Activated naive CD8-positive, alpha-beta T cell (primary cell): ENCODE measurements at regions not wholly inside any gene's neighbourhood (a gene's known extent, or its start where the extent isn't known, plus 50 kb on each side); places are given as distances from the start of the nearest gene placed in this dataset.
"Not testable (repeated sequence)": the region's sequence is repeated elsewhere in the genome, so short reads cannot be mapped to it uniquely, and the experiment has no call there.

Experiments used
- H3K27ac Mint-ChIP-seq: one replicate; pipeline ENCODE4 v1.8.0; 2021; ENCODE audit warnings: mixed read lengths
- H3K27me3 Mint-ChIP-seq: one replicate; pipeline ENCODE4 v1.8.0; 2021; ENCODE audit warnings: mixed read lengths
- H3K36me3 Mint-ChIP-seq: one replicate; pipeline ENCODE4 v1.8.0; 2021; ENCODE audit warnings: mixed read lengths
- H3K4me1 Mint-ChIP-seq: one replicate; pipeline ENCODE4 v1.8.0; 2021; ENCODE audit warnings: low read depth, mixed read lengths
- H3K4me3 Mint-ChIP-seq: one replicate; pipeline ENCODE4 v1.8.0; 2021; ENCODE audit warnings: mild to moderate bottlenecking, mixed read lengths
- H3K9me3 Mint-ChIP-seq: one replicate; pipeline ENCODE4 v1.8.0; 2021; ENCODE audit warnings: low read depth, mixed read lengths

GRCh38 chr11:103794262-103794661 is 242.2 kb upstream of the DDI1 start:
- Mint-ChIP-seq H3K27me3 (no peaks in the 10 kb centered on the region), H3K4me3 (no peak overlapping the region), H3K27ac (no peak overlapping the region), H3K4me1 (no peaks in the 10 kb centered on the region), H3K36me3 (no peaks in the 10 kb centered on the region), H3K9me3 (peaks cover 8% of the 10 kb centered on the region)

GRCh38 chr11:103798026-103798425 is 238.4 kb upstream of the DDI1 start:
- no peak overlapping the region for H3K4me3 Mint-ChIP-seq
- H3K9me3 Mint-ChIP-seq = no peaks in the 10 kb centered on the region
- no peaks in the 10 kb centered on the region for H3K36me3 Mint-ChIP-seq
- H3K4me1 Mint-ChIP-seq = no peaks in the 10 kb centered on the region
- peaks cover 2% of the 10 kb centered on the region for H3K27me3 Mint-ChIP-seq
- no peak overlapping the region for H3K27ac Mint-ChIP-seq

DNA sequence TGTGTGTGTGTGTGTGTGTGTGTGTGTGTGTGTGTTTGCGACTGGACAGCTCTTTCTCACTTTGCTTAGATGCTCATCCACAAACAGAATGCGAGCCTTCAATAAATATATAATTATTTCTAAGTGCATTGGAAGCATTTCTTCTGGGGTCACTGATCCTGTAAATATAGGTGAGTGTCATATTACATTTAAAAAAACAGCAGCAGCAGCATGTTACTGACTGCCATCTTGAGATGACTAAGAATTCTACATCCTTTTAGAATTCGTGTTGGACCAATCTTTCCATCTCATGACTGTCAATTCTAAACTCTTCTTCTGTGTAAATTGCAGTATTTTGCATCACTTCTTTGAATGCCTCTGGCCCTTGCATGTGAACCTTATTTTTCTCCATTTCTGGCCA is 238.0 kb upstream of the DDI1 start:
- H3K36me3 Mint-ChIP-seq = no peaks in the 10 kb centered on the region
- no peak overlapping the region for H3K4me3 Mint-ChIP-seq
- no peaks in the 10 kb centered on the region for H3K9me3 Mint-ChIP-seq
- no peaks in the 10 kb centered on the region for H3K4me1 Mint-ChIP-seq
- peaks cover 2% of the 10 kb centered on the region for H3K27me3 Mint-ChIP-seq
- no peak overlapping the region for H3K27ac Mint-ChIP-seq

DNA sequence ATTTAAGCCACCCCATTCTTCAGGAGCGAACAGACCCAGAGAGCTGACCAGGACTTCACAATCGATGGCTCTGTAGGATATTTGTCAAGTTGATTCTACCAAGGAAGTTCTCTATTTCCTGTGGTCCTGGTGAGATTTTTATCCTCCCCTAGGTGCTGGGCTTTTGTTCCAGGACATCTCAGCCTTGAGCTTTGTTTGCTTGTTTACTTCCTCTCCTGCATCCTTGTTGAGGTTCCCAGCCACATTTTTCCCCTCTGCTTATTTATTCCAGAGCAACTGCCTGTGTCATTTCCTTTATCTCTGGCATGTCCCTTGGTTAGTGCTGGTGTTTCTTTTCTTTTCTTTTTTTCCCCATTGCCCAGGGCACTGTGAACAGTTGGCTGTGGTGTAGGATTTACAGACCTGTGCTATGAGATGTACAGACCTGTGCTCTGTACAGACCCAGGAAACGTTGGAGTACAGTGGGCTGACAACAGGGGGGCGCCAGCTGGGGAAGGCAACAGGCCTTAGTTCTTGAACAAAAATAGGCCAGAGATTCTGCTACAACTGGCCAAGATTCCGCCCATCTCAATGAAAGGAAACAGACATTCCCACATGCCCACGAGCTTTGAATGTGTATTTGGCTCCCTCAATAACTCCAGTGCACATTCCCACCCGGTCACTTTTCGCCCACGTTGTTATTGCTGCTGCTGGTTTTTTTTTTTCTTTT is 235.9 kb upstream of the DDI1 start:
- H3K27ac Mint-ChIP-seq = no peak overlapping the region
- H3K27me3 Mint-ChIP-seq = peaks cover 2% of the 10 kb centered on the region
- H3K36me3 Mint-ChIP-seq = no peaks in the 10 kb centered on the region
- no peaks in the 10 kb centered on the region for H3K4me1 Mint-ChIP-seq
- no peaks in the 10 kb centered on the region for H3K9me3 Mint-ChIP-seq
- no peak overlapping the region for H3K4me3 Mint-ChIP-seq

GRCh38 chr11:103803062-103803461 is 233.4 kb upstream of the DDI1 start:
- no peak overlapping the region for H3K4me3 Mint-ChIP-seq
- H3K9me3 Mint-ChIP-seq = no peaks in the 10 kb centered on the region
- H3K36me3 Mint-ChIP-seq = no peaks in the 10 kb centered on the region
- no peaks in the 10 kb centered on the region for H3K4me1 Mint-ChIP-seq
- H3K27me3 Mint-ChIP-seq = peaks cover 2% of the 10 kb centered on the region
- H3K27ac Mint-ChIP-seq = no peak overlapping the region

GRCh38 chr11:103805688-103806009 is 230.8 kb upstream of the DDI1 start:
- Mint-ChIP-seq H3K4me3 (no peak overlapping the region), H3K9me3 (no peaks in the 10 kb centered on the region), H3K4me1 (no peaks in the 10 kb centered on the region), H3K27ac (no peak overlapping the region), H3K27me3 (no peaks in the 10 kb centered on the region), H3K36me3 (no peaks in the 10 kb centered on the region)

DNA sequence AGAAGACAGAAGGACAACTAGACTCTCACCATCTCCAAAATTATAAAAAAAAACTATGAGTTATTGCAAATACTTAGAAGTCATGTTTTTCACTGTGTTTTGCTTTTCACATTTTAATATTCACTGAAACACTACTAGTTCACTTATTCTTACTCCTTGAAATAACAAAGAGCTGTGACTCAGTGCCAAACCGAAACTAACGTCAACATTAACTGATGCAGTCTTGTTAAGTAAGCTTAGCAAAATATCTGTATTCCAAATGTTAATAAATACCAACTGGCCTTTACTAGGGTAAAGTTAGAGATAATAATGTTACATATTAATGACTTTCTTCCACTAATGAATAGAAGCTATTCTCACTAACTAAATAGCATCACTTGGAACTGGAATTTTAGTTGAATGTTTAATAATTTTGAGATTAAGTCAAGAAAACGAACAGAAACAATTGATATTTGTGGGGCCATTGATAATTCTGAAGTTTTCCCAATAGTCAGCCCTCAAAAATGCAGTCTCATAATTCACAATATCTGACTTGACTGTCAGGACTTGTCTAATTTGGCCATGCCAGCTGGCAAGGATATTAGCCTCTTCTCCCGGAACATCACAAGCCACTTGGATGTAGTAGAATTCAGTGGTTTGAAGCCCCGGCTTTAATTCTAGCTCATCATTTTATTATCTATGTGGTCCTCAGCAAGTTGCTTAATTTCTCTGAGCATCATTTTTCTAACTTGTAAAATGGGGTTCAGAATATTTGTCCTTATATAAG is 230.1 kb upstream of the DDI1 start:
- H3K4me3 Mint-ChIP-seq = no peak overlapping the region

GRCh38 chr11:103807806-103808205 is 228.6 kb upstream of the DDI1 start:
- H3K4me1 Mint-ChIP-seq = no peaks in the 10 kb centered on the region
- no peak overlapping the region for H3K27ac Mint-ChIP-seq
- no peak overlapping the region for H3K4me3 Mint-ChIP-seq
- H3K36me3 Mint-ChIP-seq = no peaks in the 10 kb centered on the region
- no peaks in the 10 kb centered on the region for H3K27me3 Mint-ChIP-seq
- no peaks in the 10 kb centered on the region for H3K9me3 Mint-ChIP-seq

More for the DNA sequence above, 230.1 kb upstream of the DDI1 start:
- Mint-ChIP-seq H3K36me3 (no peaks in the 10 kb centered on the region), H3K4me1 (no peaks in the 10 kb centered on the region), H3K27me3 (no peaks in the 10 kb centered on the region), H3K9me3 (no peaks in the 10 kb centered on the region), H3K27ac (no peak overlapping the region)

GRCh38 chr11:103808252-103808651 is 228.2 kb upstream of the DDI1 start:
- H3K4me1 Mint-ChIP-seq = no peaks in the 10 kb centered on the region
- no peaks in the 10 kb centered on the region for H3K36me3 Mint-ChIP-seq
- H3K27me3 Mint-ChIP-seq = no peaks in the 10 kb centered on the region
- no peaks in the 10 kb centered on the region for H3K9me3 Mint-ChIP-seq
- H3K27ac Mint-ChIP-seq = no peak overlapping the region
- no peak overlapping the region for H3K4me3 Mint-ChIP-seq

GRCh38 chr11:103811870-103812455 is 224.5 kb upstream of the DDI1 start:
- Mint-ChIP-seq H3K27ac (no peak overlapping the region), H3K4me1 (no peaks in the 10 kb centered on the region), H3K36me3 (no peaks in the 10 kb centered on the region), H3K4me3 (no peak overlapping the region), H3K27me3 (no peaks in the 10 kb centered on the region), H3K9me3 (no peaks in the 10 kb centered on the region)

DNA sequence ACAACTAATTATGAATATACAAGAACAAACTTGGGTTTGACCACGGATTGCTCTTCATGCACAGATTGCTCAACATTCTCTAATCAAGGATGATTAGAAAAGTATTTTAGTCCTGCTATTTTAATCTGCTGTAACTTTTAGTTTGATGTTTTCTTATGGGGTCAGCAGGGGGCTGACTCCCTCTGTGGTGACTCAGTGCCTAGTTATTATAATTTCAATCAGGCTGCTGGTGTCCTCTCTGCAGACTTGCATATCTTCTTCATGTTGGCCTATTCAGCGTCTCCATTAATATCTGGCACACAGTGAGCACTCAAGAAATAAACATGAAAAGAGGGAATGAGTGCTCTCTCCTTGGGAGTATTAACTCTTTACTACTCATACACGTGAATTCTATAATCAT is 223.8 kb upstream of the DDI1 start:
- H3K4me3 Mint-ChIP-seq = no peak overlapping the region
- no peaks in the 10 kb centered on the region for H3K27me3 Mint-ChIP-seq
- no peaks in the 10 kb centered on the region for H3K36me3 Mint-ChIP-seq
- H3K27ac Mint-ChIP-seq = no peak overlapping the region
- no peaks in the 10 kb centered on the region for H3K9me3 Mint-ChIP-seq
- no peaks in the 10 kb centered on the region for H3K4me1 Mint-ChIP-seq

- not testable (repeated sequence) for H3K36me3 Mint-ChIP-seq, H3K9me3 Mint-ChIP-seq
Measured at GRCh38 chr11:103820345-103820744, 216.1 kb upstream of the DDI1 start.

GRCh38 chr11:103824116-103824515 is 212.3 kb upstream of the DDI1 start:
- H3K27me3 Mint-ChIP-seq = no peaks in the 10 kb centered on the region
- H3K36me3 Mint-ChIP-seq = no peaks in the 10 kb centered on the region
- H3K27ac Mint-ChIP-seq = no peak overlapping the region
- no peak overlapping the region for H3K4me3 Mint-ChIP-seq
- H3K4me1 Mint-ChIP-seq = no peaks in the 10 kb centered on the region
- H3K9me3 Mint-ChIP-seq = peaks cover 4% of the 10 kb centered on the region

More at GRCh38 chr11:103820345-103820744, 216.1 kb upstream of the DDI1 start:
- not testable (repeated sequence) for H3K4me1 Mint-ChIP-seq, H3K27me3 Mint-ChIP-seq, H3K27ac Mint-ChIP-seq, H3K4me3 Mint-ChIP-seq

- Mint-ChIP-seq H3K9me3 (peaks cover 5% of the 10 kb centered on the region), H3K4me3 (no peak overlapping the region), H3K4me1 (no peaks in the 10 kb centered on the region), H3K27me3 (no peaks in the 10 kb centered on the region), H3K36me3 (no peaks in the 10 kb centered on the region), H3K27ac (no peak overlapping the region)
Measured at GRCh38 chr11:103825469-103825868, 211.0 kb upstream of the DDI1 start.

- H3K9me3 Mint-ChIP-seq = peaks cover 8% of the 10 kb centered on the region
- no peak overlapping the region for H3K4me3 Mint-ChIP-seq
- no peaks in the 10 kb centered on the region for H3K4me1 Mint-ChIP-seq
- no peaks in the 10 kb centered on the region for H3K27me3 Mint-ChIP-seq
- H3K36me3 Mint-ChIP-seq = no peaks in the 10 kb centered on the region
- no peak overlapping the region for H3K27ac Mint-ChIP-seq
Measured at GRCh38 chr11:103826856-103827255, 209.6 kb upstream of the DDI1 start.
